Spinal cord (tissue), 9 donors: ENCODE measurements at regions not wholly inside any gene's neighbourhood (a gene's known extent, or its start where the extent isn't known, plus 50 kb on each side); places are given as distances from the start of the nearest gene placed in this dataset.

Experiments
- DNase-seq, 6 donors: peaks; one replicate each; pipeline versions ENCODE4 v3.0.0 to v3.0.0-alpha.2; 2013 to 2015; ENCODE audit warnings: low spot score in 6 of 6, low read depth in 4 of 6
- H3K27ac ChIP-seq: one replicate; pipeline ENCODE4 v1.5.1; 2013; ENCODE audit warnings: low read depth, low read length, control low read depth
- H3K27me3 ChIP-seq: one replicate; pipeline ENCODE4 v1.6.1; 2013; ENCODE audit warnings: low read length; ENCODE audit not compliant: control insufficient read depth, insufficient read depth
- H3K36me3 ChIP-seq: one replicate; pipeline ENCODE4 v1.6.1; 2013; ENCODE audit warnings: low read length; ENCODE audit not compliant: control insufficient read depth, insufficient read depth
- H3K4me1 ChIP-seq: one replicate; pipeline ENCODE4 v1.6.1; 2013; ENCODE audit warnings: low read length; ENCODE audit not compliant: control insufficient read depth, insufficient read depth
- H3K4me3 ChIP-seq: one replicate; pipeline ENCODE4 v1.5.1; 2013; ENCODE audit warnings: low read depth, low read length, control low read depth
- H3K9me3 ChIP-seq: one replicate; pipeline ENCODE4 v1.6.1; 2013; ENCODE audit warnings: low read length; ENCODE audit not compliant: control insufficient read depth, insufficient read depth
- WGBS: methylation state at CpG from one replicate; pipeline ENCODE4 v1.1.5; 2013; ENCODE audit warnings: missing lambda C conversion rate; ENCODE audit not compliant: insufficient coverage; 5-methylcytosine and 5-hydroxymethylcytosine counted together
- donor health status: healthy.

DNA sequence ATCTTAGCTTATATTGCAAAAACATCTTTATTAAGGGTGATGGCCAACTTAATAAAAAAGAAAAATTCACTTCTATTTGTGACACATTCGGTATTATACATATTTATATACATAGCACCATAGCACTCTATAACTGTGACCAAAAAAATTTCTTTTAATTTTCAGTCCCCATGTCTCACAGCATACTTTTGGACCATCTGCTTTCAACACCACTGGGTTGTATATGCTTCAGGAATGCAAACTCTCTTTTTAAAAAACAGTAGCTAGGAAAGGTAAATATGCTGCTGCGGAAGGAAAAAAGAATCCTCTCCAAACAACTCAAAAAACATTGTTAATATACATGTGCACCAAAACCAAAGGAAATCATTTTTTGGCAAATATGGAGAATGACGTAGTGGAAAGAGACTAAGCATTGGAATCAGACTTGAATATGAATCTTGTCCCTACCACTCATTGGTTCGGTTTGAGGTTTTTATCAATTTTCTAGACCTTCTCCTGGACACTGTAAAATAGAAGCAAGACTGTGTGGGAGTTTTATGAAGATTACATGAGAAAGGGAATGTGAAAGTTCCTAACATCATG lies 227.9 kb downstream of the BLID start:
- Histone ChIP-seq H3K9me3 (no peaks in the 10 kb centered on the region), H3K27me3 (no peaks in the 10 kb centered on the region), H3K36me3 (no peaks in the 10 kb centered on the region), H3K4me1 (peaks cover 11% of the 10 kb centered on the region), H3K27ac (no peak overlapping the region), H3K4me3 (no peak overlapping the region)
- no CpG with 5 or more reads among the region's 4 CpGs for WGBS
- DNase-seq, result peak in 1 of 6 donors; percentile 44

DNA sequence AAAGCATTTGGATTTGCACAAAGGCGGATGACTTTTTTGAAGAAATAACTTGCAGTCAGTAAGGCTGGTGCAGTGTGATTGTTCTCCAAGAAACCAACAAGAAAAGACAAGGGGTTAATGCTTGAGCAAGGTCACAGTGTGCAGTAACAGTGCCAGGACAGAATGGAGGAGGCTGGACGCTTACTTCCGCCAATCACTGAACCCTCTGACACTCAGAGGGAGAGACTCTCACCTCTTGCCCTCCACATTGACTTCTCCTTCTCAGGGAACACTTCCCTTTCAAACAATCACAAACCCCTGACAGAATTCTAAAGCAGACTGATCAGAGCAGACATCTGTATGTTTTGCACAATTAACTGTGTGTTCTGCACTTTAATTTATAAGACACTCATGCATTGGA lies 228.4 kb downstream of the BLID start:
- peaks cover 11% of the 10 kb centered on the region for H3K4me1 ChIP-seq
- H3K27me3 ChIP-seq, result no peaks in the 10 kb centered on the region
- H3K9me3 ChIP-seq, result no peaks in the 10 kb centered on the region
- no peak overlapping the region for H3K27ac ChIP-seq
- no peak overlapping the region for H3K4me3 ChIP-seq
- no peaks in the 10 kb centered on the region for H3K36me3 ChIP-seq
- WGBS, result 31% methylated on average over 3 of the region's 3 CpGs
- DNase-seq, result peak in 1 of 6 donors; percentile 55

DNA sequence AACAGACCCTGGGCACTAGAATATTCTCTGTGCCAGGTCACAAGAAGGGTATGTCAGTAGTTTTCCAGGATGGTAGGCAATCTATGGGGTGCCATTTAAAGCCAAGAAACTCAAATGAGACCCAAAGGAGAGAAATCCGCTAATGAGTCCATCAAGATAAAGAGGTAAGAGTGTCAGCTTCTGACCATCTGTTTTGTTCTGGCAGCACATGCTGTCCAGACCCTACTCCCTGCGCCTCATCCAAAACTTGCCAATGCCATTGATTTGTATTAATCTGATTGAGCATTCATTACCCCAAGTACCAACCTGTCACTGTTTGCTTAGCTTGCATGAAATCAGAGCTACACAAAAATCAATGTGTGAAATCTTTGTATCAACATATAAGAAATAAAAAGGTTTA lies 229.0 kb downstream of the BLID start:
- WGBS, result no CpG with 5 or more reads among the region's 2 CpGs
- no peaks in the 10 kb centered on the region for H3K9me3 ChIP-seq
- no peak overlapping the region for H3K4me3 ChIP-seq
- peak overlapping the region; percentile 41 for H3K27ac ChIP-seq
- no peaks in the 10 kb centered on the region for H3K36me3 ChIP-seq
- H3K4me1 ChIP-seq, result peaks cover 10% of the 10 kb centered on the region
- H3K27me3 ChIP-seq, result no peaks in the 10 kb centered on the region
- DNase-seq, result peak in 2 of 6 donors; percentile 28 to 77

DNA sequence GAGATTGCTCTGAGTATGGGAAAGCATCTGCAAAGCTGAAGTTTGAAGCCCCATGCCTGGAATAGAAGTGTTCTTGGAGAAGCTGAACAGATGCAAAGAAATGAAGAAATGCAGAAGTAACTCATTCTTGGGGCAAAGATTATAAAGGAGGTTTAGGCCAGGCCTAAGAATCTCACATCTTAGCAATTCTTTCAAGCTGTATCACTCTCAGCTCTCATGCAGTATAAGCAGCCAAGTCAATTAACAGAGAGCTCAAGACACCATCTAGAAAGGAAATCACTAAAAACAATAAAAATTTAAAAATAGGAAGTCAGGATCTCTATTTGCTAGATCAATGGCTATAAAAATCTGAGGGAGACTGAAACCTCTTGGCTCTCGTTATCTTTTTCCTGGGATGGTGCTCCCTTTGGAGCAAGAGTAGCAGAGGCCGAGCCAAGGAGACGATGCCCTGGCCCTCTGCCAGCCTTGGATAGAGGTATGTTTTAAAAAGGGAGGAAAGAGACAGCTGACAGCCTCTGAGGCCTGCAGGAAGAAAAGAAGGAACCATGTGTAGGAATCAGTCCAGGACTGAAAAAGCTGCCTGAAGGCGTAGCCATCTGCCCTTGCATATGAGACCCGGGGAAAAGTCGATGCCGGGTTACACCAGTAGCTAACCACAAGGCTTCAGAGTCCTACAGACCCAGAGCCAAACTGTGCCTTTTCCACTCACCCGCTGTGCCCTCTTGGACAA lies 229.8 kb downstream of the BLID start:
- Histone ChIP-seq H3K36me3 (no peaks in the 10 kb centered on the region), H3K4me1 (peaks cover 9% of the 10 kb centered on the region), H3K27me3 (no peaks in the 10 kb centered on the region), H3K9me3 (no peaks in the 10 kb centered on the region), H3K27ac (peak overlapping the region; percentile 41), H3K4me3 (no peak overlapping the region)
- 35% methylated on average over 7 of the region's 8 CpGs for whole genome bisulfite sequencing
- DNase-seq, result peak in 4 of 6 donors; percentile 36 to 95 (median 60)

DNA sequence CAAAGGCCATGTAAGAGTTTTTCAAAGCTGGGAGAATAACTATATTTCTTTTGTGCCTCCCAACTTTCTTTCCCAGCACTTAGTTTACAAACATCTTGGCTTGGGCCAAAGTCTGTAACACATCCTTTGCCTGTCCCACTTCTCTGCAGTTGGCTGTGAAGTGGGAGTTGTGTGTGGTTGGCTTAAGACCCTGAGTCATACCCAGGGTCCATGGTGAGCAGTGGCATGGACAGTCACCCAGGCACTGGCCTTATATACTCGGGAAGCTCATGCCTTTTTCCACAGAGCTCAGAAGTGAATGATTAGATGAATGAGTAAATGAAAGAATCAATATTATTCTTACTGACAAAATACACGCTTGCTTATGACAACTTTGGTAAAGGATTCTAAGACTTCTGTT lies 231.4 kb downstream of the BLID start:
- WGBS, result no CpG with 5 or more reads among the region's 2 CpGs
- Histone ChIP-seq H3K9me3 (no peaks in the 10 kb centered on the region), H3K27me3 (no peaks in the 10 kb centered on the region), H3K36me3 (no peaks in the 10 kb centered on the region), H3K4me3 (no peak overlapping the region), H3K4me1 (peaks cover 5% of the 10 kb centered on the region), H3K27ac (no peak overlapping the region)
- DNase-seq, result no peak

DNA sequence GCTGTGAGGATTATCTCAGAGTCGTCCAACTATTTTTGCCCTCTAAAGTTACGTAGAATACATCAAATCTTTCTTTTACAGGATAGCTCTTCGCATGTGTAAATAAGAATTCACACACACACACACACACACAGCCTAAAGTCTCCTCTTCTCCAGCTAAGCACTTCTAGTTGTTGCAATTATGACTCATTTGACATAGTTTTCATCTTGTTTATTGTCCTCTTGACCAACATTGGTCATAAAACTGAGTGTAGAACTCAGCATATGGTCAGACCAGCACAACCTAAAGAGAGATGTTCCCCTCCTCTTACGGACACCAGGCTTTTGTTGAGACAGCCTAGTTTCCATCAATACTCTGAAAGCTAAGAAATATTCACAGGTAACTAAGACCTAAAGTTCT lies 234.2 kb downstream of the BLID start:
- no peak for DNase-seq
- Histone ChIP-seq H3K9me3 (no peaks in the 10 kb centered on the region), H3K27ac (no peak overlapping the region), H3K4me1 (peaks cover 5% of the 10 kb centered on the region), H3K27me3 (no peaks in the 10 kb centered on the region), H3K36me3 (no peaks in the 10 kb centered on the region), H3K4me3 (no peak overlapping the region)
- WGBS, result 94% methylated on average over 4 of the region's 4 CpGs

DNA sequence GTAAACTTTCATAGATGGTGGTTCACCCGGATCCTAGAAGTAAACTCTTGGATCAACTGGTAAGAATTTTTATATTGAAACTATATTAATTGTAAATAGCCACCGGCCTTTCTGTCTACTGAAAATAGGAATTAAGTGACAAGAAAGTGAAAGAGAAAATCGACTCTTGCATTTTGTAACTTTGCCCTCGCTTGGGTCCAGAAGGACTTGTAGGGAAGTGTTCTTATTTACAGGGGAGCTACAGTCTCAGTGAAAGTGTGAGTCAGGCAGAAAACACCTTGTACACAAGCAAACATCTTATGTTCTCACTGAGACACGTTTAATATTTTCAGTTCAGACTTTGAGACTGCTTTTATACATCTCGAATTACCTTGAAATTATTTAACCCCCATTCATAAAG lies 238.9 kb downstream of the BLID start:
- H3K4me3 ChIP-seq, result no peak overlapping the region
- H3K4me1 ChIP-seq, result no peaks in the 10 kb centered on the region
- H3K36me3 ChIP-seq, result no peaks in the 10 kb centered on the region
- no peak overlapping the region for H3K27ac ChIP-seq
- H3K27me3 ChIP-seq, result no peaks in the 10 kb centered on the region
- DNase-seq, result no peak
- no peaks in the 10 kb centered on the region for H3K9me3 ChIP-seq
- no CpG with 5 or more reads among the region's 6 CpGs for WGBS

DNA sequence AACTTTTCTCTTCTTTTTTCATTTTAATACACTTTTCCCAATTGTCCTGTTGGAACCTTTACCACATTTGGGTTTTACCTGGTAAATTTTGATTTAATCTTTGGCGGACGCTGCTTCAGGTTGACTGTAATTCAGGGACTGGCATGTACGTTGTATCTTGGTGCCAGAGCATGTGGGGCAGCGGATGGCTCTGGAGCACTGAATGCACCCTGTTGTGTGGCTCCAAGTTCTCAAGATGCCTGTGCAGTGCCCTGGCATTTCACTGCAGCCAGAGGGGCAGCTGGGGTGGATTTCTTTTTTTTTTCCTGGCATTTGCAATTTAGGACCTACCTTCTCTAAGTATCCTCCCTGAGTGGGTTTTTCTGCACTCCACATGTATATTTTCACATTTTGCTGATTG lies 242.2 kb downstream of the BLID start:
- Histone ChIP-seq H3K36me3 (no peaks in the 10 kb centered on the region), H3K4me3 (no peak overlapping the region), H3K27me3 (no peaks in the 10 kb centered on the region), H3K9me3 (no peaks in the 10 kb centered on the region), H3K4me1 (peaks cover 2% of the 10 kb centered on the region), H3K27ac (peak overlapping the region; percentile 44)
- peak in 2 of 6 donors; percentile 32 to 66 for DNase-seq
- 54% methylated on average over 4 of the region's 4 CpGs for WGBS

DNA sequence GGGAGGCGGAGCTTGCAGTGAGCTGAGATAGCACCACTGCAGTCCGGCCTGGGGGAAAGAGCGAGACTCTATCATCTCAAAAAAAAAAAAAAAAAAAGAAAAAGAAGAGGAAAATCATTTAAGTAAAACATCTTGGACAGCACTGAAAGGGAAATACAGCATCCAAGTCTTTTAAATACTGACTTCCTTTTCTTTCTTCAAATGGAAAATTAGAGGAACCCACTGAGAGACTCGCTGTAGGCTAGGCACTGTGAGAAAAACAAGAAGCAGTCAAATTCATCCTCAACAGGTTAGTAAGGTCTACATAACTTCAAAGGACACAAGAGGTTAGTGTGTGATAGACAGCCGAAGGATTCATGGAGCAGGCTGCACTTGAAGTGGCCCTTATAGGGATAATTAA lies 243.7 kb downstream of the BLID start:
- WGBS, result 100% methylated on average over 1 of the region's 5 CpGs
- H3K4me3 ChIP-seq, result no peak overlapping the region
- H3K9me3 ChIP-seq, result no peaks in the 10 kb centered on the region
- no peak overlapping the region for H3K27ac ChIP-seq
- no peak for DNase-seq
- no peaks in the 10 kb centered on the region for H3K27me3 ChIP-seq
- no peaks in the 10 kb centered on the region for H3K36me3 ChIP-seq
- H3K4me1 ChIP-seq, result peaks cover 2% of the 10 kb centered on the region
